ENCODE measurements at regions not wholly inside any gene's neighbourhood (a gene's known extent, or its start where the extent isn't known, plus 50 kb on each side); places are given as distances from the start of the nearest gene placed in this dataset.
"Not testable (repeated sequence)": the region's sequence is repeated elsewhere in the genome, so short reads cannot be mapped to it uniquely, and the experiment has no call there.

- DNase-seq (ENCODE audit: insufficient read length, low spot score), result no peak
- peak; percentile 93 for FAIRE-seq
Measured at GRCh38 chr10:11668847-11669610, 57.6 kb upstream of the USP6NL start.

- DNase-seq (ENCODE audit: insufficient read length, low spot score), result no peak
- peak; percentile 18 for FAIRE-seq
Measured at GRCh38 chr10:11667756-11668155, 56.3 kb upstream of the USP6NL start.

GRCh38 chr10:11663763-11664555, 52.5 kb upstream of the USP6NL start:
- peak; percentile 95 for FAIRE-seq
- peak; percentile 31 for DNase-seq (ENCODE audit: insufficient read length, low spot score)

GRCh38 chr10:11663126-11663515, 51.7 kb upstream of the USP6NL start:
- not testable (repeated sequence) for DNase-seq (ENCODE audit: insufficient read length, low spot score); FAIRE-seq

- no peak for DNase-seq (ENCODE audit: insufficient read length, low spot score)
- no peak for FAIRE-seq
Measured at GRCh38 chr10:11661441-11661840, 50.0 kb upstream of the USP6NL start.

Measured in GM19239 (cell line).